Breast epithelium (tissue), 4 donors: ENCODE measurements at regions not wholly inside any gene's neighbourhood (a gene's known extent, or its start where the extent isn't known, plus 50 kb on each side); places are given as distances from the start of the nearest gene placed in this dataset.
"Not testable (repeated sequence)": the region's sequence is repeated elsewhere in the genome, so short reads cannot be mapped to it uniquely, and the experiment has no call there.

Experiments
- DNase-seq, 2 donors: peaks; one replicate each; pipeline ENCODE4 v3.0.0-alpha.2; 2019; ENCODE audit warnings: low spot score in 2 of 2
- H3K27ac ChIP-seq, 2 donors: fragments of 200-600 bp; sonication (generic) in 1 of 2; one replicate each; pipeline ENCODE4 v1.5.1; 2016 to 2019; ENCODE audit warnings: mild to moderate bottlenecking in 1 of 2
- H3K27me3 ChIP-seq, 2 donors: fragments of 200-600 bp; sonication (generic) in 1 of 2; one replicate each; pipeline versions ENCODE4 v1.5.1 to v1.6.0; 2017 to 2019; ENCODE audit warnings: control low read depth in 1 of 2, mild to moderate bottlenecking in 1 of 2
- H3K36me3 ChIP-seq: fragments of 200-600 bp; one replicate; pipeline ENCODE4 v1.5.1; 2019
- H3K4me1 ChIP-seq, 2 donors: fragments of 200-600 bp; sonication (generic); one replicate each; pipeline ENCODE4 v1.5.1; 2016 to 2019; ENCODE audit warnings: control low read depth in 1 of 2
- H3K4me3 ChIP-seq, 3 donors: fragments of 200-600 bp; sonication (generic); 1 replicate in 2 of 3; 2 replicates in 1 of 3; pipeline ENCODE4 v1.5.1; 2016 to 2019; ENCODE audit warnings: mild to moderate bottlenecking in 3 of 3, moderate library complexity in 2 of 3
- H3K9me3 ChIP-seq, 2 donors: fragments of 200-600 bp; sonication (generic) in 1 of 2; one replicate each; pipeline ENCODE4 v1.5.1; 2016 to 2019; ENCODE audit warnings: control low read depth in 1 of 2
- POLR2A ChIP-seq: fragments of 450-650 bp; IDR thresholded peaks from one replicate; pipeline ENCODE4 v1.6.1; 2016; ENCODE audit warnings: antibody characterized with exemption, mild to moderate bottlenecking, moderate library complexity
- POLR2AphosphoS5 ChIP-seq, 3 donors: sonication (generic); formaldehyde crosslinking; IDR thresholded peaks; one replicate each; pipeline ENCODE4 v1.6.1; 2017; ENCODE audit warnings: antibody characterized with exemption in 3 of 3
- intact Hi-C: fragments of 100-400 bp; cut with DNase I; formaldehyde crosslinking; loops from one replicate; pipeline ENCODE4 v1.15.1; 2023; ENCODE audit warnings: low total_unique reads
- TF ChIP-seq, protein P1 (sequence below), 3 donors: fragments of 450-650 bp; IDR thresholded peaks; one replicate each; pipeline ENCODE4 v1.5.1; 2016 to 2017; ENCODE audit warnings: antibody characterized with exemption in 3 of 3, mild to moderate bottlenecking in 3 of 3, moderate library complexity in 3 of 3

GRCh38 chr2:122041455-122041854 lies 286.0 kb downstream of the TSN start:
- Histone ChIP-seq H3K36me3 (no peaks in the 10 kb centered on the region), H3K27me3 (no peaks in the 10 kb centered on the region), H3K4me1 (no peaks in the 10 kb centered on the region), H3K4me3 (no peak overlapping the region), H3K27ac (no peak overlapping the region), H3K9me3 (peaks cover 0 to 2% of the 10 kb centered on the region in 2 donors)
- DNase-seq: no peak
- TF ChIP-seq POLR2A: no peak
- TF ChIP-seq, protein P1, sequence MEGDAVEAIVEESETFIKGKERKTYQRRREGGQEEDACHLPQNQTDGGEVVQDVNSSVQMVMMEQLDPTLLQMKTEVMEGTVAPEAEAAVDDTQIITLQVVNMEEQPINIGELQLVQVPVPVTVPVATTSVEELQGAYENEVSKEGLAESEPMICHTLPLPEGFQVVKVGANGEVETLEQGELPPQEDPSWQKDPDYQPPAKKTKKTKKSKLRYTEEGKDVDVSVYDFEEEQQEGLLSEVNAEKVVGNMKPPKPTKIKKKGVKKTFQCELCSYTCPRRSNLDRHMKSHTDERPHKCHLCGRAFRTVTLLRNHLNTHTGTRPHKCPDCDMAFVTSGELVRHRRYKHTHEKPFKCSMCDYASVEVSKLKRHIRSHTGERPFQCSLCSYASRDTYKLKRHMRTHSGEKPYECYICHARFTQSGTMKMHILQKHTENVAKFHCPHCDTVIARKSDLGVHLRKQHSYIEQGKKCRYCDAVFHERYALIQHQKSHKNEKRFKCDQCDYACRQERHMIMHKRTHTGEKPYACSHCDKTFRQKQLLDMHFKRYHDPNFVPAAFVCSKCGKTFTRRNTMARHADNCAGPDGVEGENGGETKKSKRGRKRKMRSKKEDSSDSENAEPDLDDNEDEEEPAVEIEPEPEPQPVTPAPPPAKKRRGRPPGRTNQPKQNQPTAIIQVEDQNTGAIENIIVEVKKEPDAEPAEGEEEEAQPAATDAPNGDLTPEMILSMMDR (IDR thresholded peaks at IDR 0.05): no peak
- TF ChIP-seq POLR2AphosphoS5 (IDR thresholded peaks at IDR 0.05): no peak
- intact Hi-C loops: no loop called here

GRCh38 chr2:122051659-122052058 lies 296.2 kb downstream of the TSN start:
- intact Hi-C loops, H3K27ac ChIP-seq, H3K9me3 ChIP-seq, H3K27me3 ChIP-seq, H3K36me3 ChIP-seq, H3K4me1 ChIP-seq, H3K4me3 ChIP-seq, DNase-seq: not testable (repeated sequence)

GRCh38 chr2:122055521-122055931 lies 300.1 kb downstream of the TSN start:
- Histone ChIP-seq H3K27me3 (no peaks in the 10 kb centered on the region), H3K4me1 (no peaks in the 10 kb centered on the region), H3K36me3 (no peaks in the 10 kb centered on the region), H3K4me3 (no peak overlapping the region), H3K9me3 (no peaks in the 10 kb centered on the region), H3K27ac (no peak overlapping the region)
- DNase-seq: no peak
- TF ChIP-seq POLR2A (no peak), POLR2AphosphoS5 (IDR thresholded peaks at IDR 0.05) (no peak)
- TF ChIP-seq, protein P1 (IDR thresholded peaks at IDR 0.05): no peak
- intact Hi-C loops: no loop called here

DNA sequence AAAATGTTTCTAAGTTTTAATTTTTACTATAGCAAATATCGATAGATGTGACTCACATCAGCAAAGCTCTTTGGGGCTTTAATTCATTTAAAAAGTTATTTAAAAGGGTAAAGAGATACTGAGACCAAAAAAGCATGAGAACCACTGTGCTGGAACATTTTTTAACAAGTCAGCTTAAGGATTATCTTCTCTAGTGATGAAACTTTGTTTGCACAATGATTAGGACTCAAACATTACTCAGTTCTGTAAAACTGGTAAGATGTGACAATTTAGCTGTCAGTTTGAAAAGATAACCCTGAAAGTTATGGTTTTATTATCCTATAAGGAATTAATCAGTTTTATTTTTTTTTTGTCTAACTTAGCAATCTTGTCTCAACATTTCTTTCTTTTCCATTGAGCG lies 301.4 kb downstream of the TSN start:
- intact Hi-C loops: no loop called here
- H3K9me3 ChIP-seq: no peaks in the 10 kb centered on the region

GRCh38 chr2:122061206-122061605 lies 305.8 kb downstream of the TSN start:
- TF ChIP-seq, protein P1 (IDR thresholded peaks at IDR 0.05): no peak
- no peak for TF ChIP-seq POLR2AphosphoS5 (IDR thresholded peaks at IDR 0.05)
- TF ChIP-seq POLR2A: no peak
- Histone ChIP-seq H3K27me3 (no peaks in the 10 kb centered on the region), H3K27ac (no peak overlapping the region), H3K4me1 (no peaks in the 10 kb centered on the region), H3K4me3 (no peak overlapping the region), H3K36me3 (no peaks in the 10 kb centered on the region), H3K9me3 (no peaks in the 10 kb centered on the region)
- intact Hi-C loops: no loop called here
- no peak for DNase-seq

More for the DNA sequence above, 301.4 kb downstream of the TSN start:
- Histone ChIP-seq H3K27me3 (no peaks in the 10 kb centered on the region), H3K4me1 (no peaks in the 10 kb centered on the region), H3K36me3 (no peaks in the 10 kb centered on the region), H3K27ac (no peak overlapping the region), H3K4me3 (no peak overlapping the region)
- TF ChIP-seq, protein P1 (IDR thresholded peaks at IDR 0.05): no peak
- TF ChIP-seq POLR2A (no peak), POLR2AphosphoS5 (IDR thresholded peaks at IDR 0.05) (no peak)
- DNase-seq: no peak

DNA sequence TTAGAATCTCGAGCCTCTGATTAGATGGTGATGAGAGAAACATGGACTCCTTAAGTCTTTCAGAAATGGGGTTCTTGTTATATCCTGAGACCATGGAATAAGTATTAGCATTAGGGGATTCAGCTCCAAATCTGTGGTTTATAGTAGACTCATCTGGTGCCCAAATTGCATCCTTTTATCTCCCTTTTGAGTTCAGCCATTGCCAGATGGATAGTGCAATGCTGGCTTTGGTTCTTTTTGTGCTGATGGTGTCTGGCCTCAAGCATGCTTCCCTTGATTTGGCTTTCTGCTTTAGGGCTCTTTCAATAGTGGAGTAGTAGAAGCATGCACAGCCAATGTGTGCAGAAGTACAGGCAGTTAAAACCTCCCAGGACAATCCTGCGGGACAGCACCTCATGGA lies 306.4 kb downstream of the TSN start:
- H3K9me3 ChIP-seq: no peaks in the 10 kb centered on the region
- H3K27ac ChIP-seq: no peak overlapping the region
- H3K36me3 ChIP-seq: no peaks in the 10 kb centered on the region
- H3K4me1 ChIP-seq: no peaks in the 10 kb centered on the region
- H3K27me3 ChIP-seq: no peaks in the 10 kb centered on the region
- DNase-seq: no peak
- intact Hi-C loops: no loop called here
- no peak overlapping the region for H3K4me3 ChIP-seq
- TF ChIP-seq POLR2AphosphoS5 (IDR thresholded peaks at IDR 0.05): no peak
- TF ChIP-seq, protein P1 (IDR thresholded peaks at IDR 0.05): no peak
- no peak for TF ChIP-seq POLR2A
